Astrocyte (in vitro differentiated cells and primary cell): ENCODE measurements at regions not wholly inside any gene's neighbourhood (a gene's known extent, or its start where the extent isn't known, plus 50 kb on each side); places are given as distances from the start of the nearest gene placed in this dataset.

Experiments used
- EZH2 ChIP-seq: IDR thresholded peaks from 2 replicates; pipeline ENCODE4 v1.6.1; 2012; ENCODE audit warnings: mild to moderate bottlenecking, low read length, inconsistent platforms; ENCODE audit not compliant: insufficient read depth
- TF ChIP-seq, protein P1 (sequence below): IDR thresholded peaks from 2 replicates; pipeline ENCODE4 v1.5.1; 2011; ENCODE audit warnings: low read depth, mild to moderate bottlenecking, inconsistent platforms, low read length, moderate library complexity; ENCODE audit not compliant: insufficient read depth

DNA sequence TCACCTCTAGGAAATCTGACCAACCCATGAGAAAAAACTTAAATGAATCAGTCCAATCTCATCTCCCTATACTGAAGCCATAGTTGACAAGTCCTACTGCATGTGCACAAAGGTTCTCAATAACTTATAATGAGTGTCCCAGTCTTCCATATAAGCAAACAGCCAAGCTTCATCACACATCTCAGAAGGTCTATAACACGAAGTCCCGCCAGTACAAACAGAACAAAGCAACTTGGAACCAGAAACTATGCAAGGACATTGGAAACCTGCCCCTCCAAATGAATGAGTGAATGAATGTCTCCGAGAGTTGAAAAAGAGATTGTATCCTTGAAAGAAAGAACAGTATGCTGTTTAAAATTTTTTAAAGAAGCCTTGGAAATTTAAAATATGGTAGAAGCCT lies 53.6 kb upstream of the IPO9 start:
- TF ChIP-seq, protein P1, sequence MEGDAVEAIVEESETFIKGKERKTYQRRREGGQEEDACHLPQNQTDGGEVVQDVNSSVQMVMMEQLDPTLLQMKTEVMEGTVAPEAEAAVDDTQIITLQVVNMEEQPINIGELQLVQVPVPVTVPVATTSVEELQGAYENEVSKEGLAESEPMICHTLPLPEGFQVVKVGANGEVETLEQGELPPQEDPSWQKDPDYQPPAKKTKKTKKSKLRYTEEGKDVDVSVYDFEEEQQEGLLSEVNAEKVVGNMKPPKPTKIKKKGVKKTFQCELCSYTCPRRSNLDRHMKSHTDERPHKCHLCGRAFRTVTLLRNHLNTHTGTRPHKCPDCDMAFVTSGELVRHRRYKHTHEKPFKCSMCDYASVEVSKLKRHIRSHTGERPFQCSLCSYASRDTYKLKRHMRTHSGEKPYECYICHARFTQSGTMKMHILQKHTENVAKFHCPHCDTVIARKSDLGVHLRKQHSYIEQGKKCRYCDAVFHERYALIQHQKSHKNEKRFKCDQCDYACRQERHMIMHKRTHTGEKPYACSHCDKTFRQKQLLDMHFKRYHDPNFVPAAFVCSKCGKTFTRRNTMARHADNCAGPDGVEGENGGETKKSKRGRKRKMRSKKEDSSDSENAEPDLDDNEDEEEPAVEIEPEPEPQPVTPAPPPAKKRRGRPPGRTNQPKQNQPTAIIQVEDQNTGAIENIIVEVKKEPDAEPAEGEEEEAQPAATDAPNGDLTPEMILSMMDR = no peak
- no peak for TF ChIP-seq EZH2
